Stomach (tissue), 4 donors: ENCODE measurements at regions not wholly inside any gene's neighbourhood (a gene's known extent, or its start where the extent isn't known, plus 50 kb on each side); places are given as distances from the start of the nearest gene placed in this dataset.

Experiments used
- EP300 ChIP-seq: sonication (generic); formaldehyde crosslinking; IDR thresholded peaks from one replicate; pipeline ENCODE4 v1.6.1; 2017; ENCODE audit warnings: antibody characterized with exemption
- POLR2A ChIP-seq, 4 donors: fragments of 450-650 bp; IDR thresholded peaks; one replicate each; pipeline ENCODE4 v1.6.1; 2016; ENCODE audit warnings: antibody characterized with exemption in 4 of 4, control low read depth in 2 of 4, mild to moderate bottlenecking in 1 of 4, moderate library complexity in 1 of 4
- POLR2AphosphoS5 ChIP-seq, 3 donors: sonication (generic); formaldehyde crosslinking; IDR thresholded peaks; one replicate each; pipeline ENCODE4 v1.6.1; 2016; ENCODE audit warnings: antibody characterized with exemption in 3 of 3
- TF ChIP-seq, protein P1 (sequence below), 7 experiments: fragments of 450-650 bp in 4 of 7; fragments of 200-600 bp in 3 of 7; sonication (generic) in 3 of 7; IDR thresholded peaks; one replicate each; pipeline ENCODE4 v1.5.1; 2016 to 2019; ENCODE audit warnings: antibody characterized with exemption in 7 of 7, control low read depth in 2 of 7, mild to moderate bottlenecking in 1 of 7

DNA sequence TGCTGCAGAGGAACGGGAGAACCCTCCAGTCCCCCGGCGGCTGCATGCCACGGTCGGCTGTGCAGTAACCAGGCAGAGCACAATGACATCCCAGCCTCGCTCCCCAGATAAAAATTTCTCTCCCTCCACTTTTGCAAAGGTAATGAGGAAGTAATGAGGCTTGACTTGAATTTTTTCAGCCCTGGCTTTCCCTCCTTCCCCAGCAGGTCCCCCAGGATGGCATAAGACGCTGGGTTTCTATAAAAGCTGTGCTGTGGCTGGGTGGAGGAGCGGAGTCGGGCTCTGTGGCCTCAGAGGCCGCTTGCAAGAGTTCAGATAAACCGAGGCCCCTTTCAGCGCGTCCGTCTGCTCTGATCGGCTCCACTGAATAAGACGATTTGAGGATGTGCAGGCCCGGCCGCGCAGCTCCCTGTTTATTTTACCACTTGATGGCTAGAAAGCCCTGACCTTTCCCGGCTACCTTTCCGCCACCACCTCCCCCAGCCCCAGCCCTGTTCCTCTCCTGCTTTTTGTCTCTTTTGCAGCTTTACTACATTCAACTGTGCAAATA lies 351.9 kb upstream of the IRX2 start:
- TF ChIP-seq, protein P1, sequence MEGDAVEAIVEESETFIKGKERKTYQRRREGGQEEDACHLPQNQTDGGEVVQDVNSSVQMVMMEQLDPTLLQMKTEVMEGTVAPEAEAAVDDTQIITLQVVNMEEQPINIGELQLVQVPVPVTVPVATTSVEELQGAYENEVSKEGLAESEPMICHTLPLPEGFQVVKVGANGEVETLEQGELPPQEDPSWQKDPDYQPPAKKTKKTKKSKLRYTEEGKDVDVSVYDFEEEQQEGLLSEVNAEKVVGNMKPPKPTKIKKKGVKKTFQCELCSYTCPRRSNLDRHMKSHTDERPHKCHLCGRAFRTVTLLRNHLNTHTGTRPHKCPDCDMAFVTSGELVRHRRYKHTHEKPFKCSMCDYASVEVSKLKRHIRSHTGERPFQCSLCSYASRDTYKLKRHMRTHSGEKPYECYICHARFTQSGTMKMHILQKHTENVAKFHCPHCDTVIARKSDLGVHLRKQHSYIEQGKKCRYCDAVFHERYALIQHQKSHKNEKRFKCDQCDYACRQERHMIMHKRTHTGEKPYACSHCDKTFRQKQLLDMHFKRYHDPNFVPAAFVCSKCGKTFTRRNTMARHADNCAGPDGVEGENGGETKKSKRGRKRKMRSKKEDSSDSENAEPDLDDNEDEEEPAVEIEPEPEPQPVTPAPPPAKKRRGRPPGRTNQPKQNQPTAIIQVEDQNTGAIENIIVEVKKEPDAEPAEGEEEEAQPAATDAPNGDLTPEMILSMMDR (IDR thresholded peaks at IDR 0.05), result no peak
- TF ChIP-seq POLR2A (IDR thresholded peaks at IDR 0.05), result no peak
- no peak for TF ChIP-seq POLR2AphosphoS5 (IDR thresholded peaks at IDR 0.05)
- TF ChIP-seq EP300, result no peak
